ENCODE measurements at regions not wholly inside any gene's neighbourhood (a gene's known extent, or its start where the extent isn't known, plus 50 kb on each side); places are given as distances from the start of the nearest gene placed in this dataset.

DNA sequence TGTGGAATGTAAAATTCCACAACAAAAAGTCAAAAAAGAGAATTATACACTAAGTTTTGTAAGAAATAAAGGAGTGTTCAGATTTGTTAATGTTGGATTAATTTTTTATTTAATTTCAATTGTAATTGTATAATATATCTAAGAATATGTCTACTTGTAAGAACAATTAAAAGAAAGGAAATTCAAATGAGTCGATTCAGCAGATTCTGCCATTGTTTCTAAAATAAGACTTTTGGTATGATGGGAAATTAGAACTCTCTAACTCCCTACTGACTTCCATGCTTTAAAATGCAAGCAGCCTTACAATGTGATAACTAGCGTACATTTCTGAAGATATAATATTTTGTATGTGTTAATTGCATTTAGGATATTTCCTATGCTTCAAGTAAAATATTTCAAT, 395.9 kb upstream of the ZNF717 start:
- TF ChIP-seq, protein P1, sequence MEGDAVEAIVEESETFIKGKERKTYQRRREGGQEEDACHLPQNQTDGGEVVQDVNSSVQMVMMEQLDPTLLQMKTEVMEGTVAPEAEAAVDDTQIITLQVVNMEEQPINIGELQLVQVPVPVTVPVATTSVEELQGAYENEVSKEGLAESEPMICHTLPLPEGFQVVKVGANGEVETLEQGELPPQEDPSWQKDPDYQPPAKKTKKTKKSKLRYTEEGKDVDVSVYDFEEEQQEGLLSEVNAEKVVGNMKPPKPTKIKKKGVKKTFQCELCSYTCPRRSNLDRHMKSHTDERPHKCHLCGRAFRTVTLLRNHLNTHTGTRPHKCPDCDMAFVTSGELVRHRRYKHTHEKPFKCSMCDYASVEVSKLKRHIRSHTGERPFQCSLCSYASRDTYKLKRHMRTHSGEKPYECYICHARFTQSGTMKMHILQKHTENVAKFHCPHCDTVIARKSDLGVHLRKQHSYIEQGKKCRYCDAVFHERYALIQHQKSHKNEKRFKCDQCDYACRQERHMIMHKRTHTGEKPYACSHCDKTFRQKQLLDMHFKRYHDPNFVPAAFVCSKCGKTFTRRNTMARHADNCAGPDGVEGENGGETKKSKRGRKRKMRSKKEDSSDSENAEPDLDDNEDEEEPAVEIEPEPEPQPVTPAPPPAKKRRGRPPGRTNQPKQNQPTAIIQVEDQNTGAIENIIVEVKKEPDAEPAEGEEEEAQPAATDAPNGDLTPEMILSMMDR (IDR thresholded peaks at IDR 0.05), result no peak
- TF ChIP-seq EP300 (IDR thresholded peaks at IDR 0.05) (no peak), POLR2A (IDR thresholded peaks at IDR 0.05) (no peak)

All from ovary (tissue), 3 donors.